NCI-H2171 treated with DMSO at 0.1 percent for 48 hours (cell line): ENCODE measurements at regions not wholly inside any gene's neighbourhood (a gene's known extent, or its start where the extent isn't known, plus 50 kb on each side); places are given as distances from the start of the nearest gene placed in this dataset.
A peak's percentile ranks its signal among the peaks of the same experiment; 100 is the strongest.

Source experiments
- DNase-seq: peaks from one replicate; lab custom pipeline; 2025; lab: John Stamatoyannopoulos, UW

DNA sequence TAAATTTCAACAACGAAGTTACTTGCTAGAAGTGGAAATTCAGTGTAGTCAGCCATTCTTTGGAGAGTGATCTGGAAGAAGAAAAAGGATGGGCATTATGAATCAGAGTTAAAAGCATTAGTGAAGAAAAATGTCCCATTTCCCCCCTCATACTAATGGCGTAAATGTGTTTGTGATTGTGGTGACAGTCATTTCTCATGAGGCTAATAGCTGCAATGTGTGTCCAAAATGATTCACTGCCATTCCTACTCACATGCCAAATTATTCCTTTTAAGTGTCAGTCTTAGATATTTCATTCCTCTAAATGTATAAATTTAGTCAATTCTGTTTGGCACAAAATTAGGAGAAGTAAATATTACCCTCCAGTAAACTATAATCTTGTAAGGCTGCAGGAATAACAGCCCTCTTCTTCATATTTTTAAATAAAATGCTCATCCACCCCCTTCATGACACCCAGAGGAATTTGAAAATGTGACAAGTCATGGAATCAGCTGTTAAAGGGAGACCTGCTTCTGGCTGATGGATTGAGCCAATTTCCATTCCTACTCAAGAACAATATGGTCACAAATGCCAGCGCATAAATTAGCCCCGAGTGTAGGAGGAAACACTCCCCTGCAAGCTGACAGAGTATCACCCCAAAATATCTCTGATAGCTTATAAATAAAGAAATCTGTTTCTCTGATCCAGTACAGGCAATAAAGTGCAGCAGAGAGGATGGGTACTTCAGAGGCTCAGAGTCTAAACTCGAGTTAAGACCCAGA is 912.3 kb upstream of the SEL1L start:
- no peak for DNase-seq

DNA sequence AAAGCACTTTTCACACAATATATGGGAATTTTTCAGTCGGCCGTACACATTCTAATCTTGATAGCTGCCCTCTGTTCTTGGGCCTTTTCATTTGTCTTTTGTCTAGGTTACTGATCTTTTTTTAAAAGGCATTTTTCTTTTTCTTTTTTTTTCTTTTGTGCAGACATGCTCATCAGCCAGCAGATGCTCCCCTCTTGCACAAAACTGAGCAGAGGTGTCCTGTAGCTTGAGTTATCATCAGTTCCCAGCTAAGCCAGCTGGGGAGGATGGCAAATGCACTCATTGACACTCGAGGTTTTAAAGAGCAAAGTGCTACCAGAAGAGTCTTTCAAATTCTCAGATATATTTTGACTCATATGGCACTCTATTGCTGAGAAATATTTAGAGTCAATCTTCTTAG is 913.9 kb upstream of the SEL1L start:
- DNase-seq: peak; percentile 84

DNA sequence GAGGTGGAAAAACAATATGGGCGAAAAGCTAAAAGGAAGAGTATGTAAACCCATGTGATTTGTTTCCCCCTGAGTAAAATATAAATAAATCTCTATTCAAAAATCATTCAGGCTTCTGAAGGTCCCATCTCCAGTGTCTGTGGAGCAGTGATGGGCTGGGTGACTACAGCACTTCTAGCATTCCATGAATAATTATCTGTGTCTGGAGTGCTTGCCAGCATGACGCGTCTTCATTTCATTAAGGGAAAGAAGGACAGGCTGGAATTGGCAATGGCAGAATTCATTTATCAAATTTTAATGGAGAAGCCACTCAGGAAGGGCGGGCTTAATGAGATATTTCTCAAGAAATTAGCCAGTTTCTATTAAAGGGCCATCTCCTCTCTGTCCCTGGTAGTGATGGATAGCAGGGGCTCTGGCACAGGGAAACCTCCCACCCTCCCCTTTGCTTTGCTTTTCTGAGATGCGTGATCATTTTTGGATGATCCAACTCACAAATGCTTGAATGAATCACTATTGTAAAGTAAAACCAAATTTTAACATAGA is 916.3 kb upstream of the SEL1L start:
- no peak for DNase-seq

DNA sequence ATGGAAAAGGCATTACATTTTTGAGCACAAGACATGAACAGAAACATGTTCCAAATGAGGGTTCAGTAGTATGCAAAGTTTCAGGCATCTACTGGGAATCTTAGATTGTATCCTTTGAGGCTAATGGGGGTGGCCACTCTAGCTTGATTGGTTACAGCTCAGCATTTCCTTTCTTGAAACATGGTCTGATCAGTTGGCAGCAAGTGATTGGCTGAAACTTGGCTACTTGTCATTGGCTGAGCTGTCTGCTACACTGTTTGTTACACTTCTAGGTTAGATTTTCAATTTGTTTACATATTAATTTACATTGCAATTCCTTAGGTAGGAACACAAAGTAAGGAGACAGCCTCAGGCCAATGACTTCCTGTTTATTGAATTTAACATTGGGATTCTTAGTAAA is 918.0 kb upstream of the SEL1L start:
- DNase-seq: no peak

DNA sequence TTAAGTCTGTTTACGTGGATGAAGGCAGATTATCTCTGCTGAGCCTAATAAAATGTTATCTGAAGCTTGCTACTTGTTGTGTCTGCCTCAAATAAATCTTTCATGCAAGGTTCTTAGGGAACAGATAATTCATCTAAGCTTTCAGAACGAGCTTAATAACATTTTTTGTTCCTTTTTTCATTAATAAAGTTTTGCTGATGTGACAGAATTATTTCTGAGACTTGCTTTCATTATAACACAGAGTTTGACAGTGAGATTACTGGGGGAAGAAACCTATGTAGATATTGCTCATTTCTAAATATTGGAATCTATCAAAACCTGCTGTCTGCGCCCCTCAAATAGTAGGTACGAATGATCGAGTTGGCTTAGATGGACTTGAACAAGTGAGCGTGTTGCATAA is 948.7 kb upstream of the SEL1L start:
- DNase-seq: no peak

DNA sequence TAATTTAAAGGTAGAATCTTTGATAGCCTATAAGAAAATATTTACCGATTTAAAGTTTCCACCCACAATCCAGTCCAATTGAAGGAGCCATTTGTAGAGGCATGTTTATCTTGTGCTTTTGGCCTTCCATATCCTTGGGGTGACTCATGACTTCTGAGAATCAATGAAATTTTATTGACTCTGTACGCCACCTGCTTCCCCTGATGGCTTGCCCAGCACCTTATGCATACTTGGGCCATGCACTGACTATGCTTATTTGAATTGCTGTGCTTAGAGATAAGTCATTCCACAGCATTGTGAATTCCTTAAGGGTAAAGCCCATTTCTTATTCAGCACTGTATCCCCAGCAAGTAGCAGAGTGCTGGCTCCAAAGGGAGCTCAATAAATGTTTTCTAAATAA is 954.8 kb upstream of the SEL1L start:
- DNase-seq: peak; percentile 34

DNA sequence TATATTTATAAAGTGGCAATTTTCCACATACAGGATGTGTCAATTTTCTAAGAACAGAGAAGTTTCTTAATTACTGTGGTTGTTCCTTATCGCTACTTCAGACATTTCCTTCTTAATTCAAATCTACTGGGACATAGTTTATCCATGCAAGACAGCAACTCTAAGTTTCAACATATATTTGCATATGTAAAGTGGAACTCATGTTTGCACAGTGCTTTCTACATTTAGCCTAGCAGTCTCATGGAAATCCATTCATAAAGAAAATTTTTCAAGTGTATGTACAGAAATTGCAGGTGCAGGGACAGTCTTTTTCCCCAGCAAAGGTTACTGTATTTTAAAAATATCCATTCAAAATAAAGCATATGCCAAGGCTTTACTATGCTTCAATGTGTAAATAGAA is 956.7 kb upstream of the SEL1L start:
- no peak for DNase-seq

DNA sequence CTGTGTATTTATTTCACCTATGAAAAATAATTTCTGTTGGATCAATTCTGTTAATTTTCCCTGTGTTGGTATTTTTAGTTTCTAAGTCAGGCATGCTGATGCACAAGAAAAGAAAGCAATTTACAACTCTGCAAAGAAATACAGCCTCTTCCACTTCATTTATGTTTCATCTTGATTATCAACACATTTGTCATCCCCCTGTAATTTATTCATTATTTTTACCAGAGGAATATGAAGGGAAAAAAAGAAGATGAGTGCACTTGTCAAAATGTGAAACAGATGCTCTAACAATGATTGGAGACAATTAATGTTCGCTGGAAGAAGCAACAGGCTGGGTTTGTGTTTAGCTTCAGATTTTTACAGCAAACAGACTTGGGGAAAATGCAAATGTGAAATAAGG is 958.5 kb upstream of the SEL1L start:
- no peak for DNase-seq

DNA sequence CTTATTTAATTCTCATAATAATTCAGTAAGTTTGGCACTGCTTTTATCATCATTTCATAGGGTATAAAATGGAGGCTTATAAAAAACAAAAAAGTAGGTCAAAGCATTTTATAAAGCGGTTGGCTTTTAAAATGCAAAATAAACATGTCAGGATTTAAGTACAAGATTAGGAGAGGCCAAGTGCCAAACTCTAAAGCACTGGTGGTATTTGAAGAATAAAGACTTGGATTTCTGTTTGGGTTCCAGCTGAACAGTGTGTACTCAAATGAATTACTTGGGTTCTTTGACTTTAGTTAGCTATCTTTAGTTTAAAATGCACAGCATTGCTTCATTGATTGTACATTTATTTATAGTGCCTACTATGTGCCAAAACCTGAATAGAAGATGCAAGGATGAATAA is 966.6 kb upstream of the SEL1L start:
- DNase-seq: no peak

DNA sequence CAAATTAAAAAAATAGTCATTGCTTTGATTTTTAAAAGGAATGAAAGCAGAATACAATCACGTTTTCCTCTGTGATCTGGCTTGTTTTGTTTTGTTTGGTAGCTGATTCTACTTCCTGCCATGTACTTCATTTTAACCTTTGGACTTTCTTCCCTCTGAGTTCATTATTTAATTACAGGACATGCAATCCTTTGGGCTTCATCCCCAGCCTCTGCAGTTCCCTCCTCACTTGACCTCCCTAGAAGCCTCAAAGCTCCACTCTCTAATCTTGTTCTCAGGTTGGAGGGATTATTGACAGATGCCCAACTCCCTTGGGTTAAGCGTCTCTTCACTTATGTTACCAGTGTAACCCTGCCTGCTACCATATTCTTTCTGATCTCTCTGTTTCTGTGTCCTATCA is 967.9 kb upstream of the SEL1L start:
- DNase-seq: peak; percentile 26

DNA sequence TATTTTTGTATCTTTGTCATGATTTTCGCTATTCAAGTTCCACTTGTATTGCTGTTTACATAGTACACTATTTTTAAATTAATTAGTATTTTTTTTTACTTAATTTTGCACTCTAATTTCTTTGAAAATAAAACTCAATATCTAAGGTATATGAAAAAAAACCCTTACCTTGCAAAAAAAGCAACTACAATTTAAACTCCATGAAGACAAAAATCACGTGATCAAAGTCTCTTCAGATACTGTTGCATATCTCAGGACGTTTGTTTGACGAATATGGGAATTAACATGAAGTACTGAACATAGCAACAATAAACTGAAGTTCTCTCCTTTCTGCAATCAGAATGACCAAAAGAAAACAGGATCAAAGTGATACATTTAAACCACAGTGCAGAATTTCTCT is 968.4 kb upstream of the SEL1L start:
- DNase-seq: no peak

DNA sequence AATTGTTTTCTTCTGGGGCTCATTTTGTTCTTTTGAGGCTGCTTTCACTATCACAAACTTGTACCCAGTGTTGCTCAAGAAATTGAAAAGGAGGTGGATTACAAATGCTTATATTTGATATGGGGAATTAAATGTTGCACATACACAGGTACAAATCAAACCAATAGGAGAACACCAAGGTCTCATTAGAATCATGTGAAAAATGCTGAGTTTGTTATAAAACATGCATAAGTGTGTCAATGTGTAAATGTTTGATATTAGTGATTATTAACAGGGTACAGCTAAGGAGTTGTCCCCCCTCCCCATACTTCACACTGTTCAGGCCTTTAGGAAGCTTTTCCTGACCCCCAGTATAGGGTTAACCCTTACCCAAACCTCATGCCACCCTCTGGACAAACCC is 971.2 kb upstream of the SEL1L start:
- no peak for DNase-seq

DNA sequence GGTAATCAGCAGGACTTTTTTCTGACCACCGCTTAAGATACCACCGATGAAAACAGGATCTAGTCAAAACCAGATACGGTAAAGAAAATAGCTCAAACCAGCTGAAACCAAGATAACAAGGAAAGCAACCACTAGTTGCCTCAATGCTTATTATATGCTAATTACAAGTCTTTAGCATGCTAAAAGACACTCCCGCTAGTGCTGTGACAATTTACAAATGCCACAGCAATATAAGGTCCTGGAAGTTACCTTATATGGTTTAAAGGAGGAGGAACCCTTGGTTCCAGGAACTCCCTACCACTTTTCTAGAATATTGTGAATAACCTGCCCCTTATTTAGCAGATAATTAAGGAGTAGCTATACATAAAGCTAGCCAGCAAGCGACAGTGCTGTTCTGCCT is 976.4 kb upstream of the SEL1L start:
- DNase-seq: no peak

DNA sequence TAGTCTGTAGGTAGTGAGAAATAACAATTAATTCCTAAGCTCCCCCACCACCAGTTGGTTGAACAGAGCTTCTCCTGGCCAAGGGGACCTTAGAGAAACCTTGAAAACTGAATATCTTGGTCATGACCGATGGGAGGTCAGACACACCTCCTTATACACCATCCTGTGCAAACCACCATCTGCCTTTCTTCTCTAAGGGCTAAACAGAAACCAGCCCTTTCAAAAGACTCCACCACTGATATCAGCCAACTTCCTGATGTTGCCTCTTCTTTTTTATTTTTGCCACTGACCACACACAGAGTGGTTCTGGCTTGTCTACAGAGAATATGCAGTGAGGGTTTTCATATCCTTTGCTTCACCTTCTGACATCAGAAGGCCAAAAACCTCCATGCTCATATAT is 977.7 kb upstream of the SEL1L start:
- DNase-seq: no peak

DNA sequence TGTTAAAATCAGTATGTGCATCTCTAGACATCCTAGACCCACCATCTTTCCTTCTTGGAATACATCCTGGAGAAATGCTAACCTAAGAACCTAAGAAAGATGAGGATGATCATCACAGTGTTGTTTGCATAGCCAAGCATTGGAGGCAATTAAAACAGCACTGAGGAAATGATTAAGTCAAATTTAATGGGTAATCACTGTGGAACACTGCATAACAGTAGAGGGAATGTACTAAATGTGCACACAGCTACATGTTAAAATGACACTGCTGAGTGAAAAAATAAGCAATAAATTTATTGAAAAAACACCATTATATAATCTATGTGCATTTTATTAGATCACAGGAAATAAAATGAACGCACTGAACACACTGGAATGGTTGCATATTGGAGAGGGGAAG is 987.1 kb upstream of the SEL1L start:
- no peak for DNase-seq

DNA sequence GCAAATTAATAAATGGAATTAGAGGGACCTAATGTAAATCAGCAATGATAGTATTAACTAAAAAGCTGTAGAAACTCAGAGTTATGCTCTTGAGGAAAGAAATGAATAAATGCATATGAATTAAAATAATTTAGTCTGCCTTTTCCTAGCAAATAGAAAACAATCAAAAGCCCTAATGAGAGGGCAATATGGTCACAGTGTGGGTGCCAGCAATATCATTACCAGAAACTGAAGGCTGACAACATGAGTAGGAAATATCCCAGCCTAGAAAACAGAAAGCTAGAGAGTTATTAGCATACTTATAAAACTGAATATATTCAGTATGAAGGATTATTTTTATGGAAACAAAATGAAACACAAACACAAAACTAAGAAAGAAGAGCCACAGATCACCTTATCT is 987.5 kb upstream of the SEL1L start:
- no peak for DNase-seq

DNA sequence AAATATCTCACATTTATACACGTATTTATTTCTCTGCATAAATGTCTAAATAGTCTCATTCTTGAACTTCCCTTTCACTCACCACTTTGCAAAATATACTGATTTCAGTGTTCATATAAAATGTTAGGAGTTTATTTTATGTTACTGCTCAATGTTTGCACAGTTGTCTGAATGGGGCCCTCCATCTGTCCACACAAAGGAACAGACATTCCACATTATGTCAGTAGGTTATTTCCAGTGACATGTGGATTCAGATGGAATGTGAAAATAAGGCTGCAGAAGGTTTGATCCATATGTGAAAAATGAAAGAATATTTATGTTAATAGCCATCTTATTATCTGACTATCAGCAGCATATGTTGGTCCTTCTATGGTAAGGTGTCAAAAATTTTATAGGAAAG is 994.4 kb upstream of the SEL1L start:
- DNase-seq: peak; percentile 83

DNA sequence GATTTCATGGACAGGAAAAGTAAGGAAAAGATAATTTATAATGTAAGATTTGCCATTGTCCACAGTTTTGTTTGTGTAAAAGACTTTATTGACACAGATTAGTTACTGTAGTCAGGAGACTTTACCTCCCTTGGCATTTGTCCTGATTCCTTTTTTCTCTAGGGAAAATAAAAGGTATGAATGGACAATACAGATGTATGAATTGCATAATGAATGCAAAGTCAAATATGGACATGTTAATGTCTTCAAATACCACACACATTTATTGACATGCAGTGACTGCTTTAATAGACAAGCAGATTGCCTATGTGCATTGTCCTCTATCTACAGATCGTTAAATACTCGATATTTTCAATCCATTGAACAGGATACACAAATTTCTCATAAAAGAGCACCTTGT is 999.7 kb upstream of the SEL1L start:
- DNase-seq: no peak

DNA sequence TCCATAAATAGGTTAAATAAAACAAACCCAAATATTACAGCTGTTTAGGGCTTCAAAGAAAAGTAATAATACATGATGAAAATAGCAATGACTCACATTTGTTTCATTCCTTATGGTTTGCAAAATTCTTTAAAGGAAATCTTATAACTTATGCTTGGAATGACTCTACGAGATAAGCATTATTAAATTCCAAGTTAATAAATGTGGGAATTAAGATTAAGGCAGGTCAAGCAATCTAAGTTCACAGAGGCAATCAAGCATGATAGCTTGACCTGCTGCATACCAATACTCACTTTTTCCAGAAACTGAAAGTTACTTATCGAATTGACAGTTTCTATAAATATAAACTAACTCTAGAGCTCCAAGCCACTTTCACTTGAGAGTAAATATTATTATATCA is 1002.9 kb upstream of the SEL1L start:
- no peak for DNase-seq

DNA sequence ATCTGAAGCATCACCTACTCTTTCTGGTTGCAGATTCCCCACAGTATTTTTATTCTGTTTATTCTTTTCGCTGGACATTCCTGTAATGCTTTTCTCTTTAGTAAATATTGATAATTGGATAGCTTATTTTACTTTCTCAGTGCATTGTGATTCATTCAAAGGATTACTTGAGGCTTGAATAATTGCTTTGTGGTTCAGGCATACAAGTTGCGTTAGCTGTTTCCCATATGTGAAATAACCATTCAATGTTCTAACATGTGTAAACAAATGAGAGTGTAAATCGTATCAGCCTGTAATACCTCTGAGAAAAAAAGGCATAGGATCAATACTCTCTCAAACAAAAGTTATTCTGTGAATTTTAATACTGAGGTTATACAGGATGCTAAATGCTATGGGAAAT is 1004.2 kb upstream of the SEL1L start:
- DNase-seq: no peak

DNA sequence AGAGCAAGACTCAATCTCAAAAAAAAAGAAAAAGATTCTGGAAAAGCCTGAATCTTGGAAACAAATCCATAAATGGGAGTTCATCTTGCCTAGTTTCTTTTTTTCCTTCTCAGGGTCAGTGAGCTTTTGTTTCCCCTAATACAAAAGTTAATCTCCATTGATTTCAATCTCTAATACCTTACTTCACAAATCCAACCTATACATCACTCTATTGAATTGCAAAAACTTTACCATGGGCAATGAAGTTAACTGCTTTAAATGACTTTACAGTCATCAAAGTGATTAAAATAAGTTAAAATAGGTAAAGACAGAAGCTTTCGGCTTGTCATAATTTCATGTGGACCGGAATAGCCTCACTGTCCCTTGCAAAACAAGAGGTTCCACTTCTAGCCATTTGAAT is 1012.7 kb upstream of the SEL1L start:
- no peak for DNase-seq

DNA sequence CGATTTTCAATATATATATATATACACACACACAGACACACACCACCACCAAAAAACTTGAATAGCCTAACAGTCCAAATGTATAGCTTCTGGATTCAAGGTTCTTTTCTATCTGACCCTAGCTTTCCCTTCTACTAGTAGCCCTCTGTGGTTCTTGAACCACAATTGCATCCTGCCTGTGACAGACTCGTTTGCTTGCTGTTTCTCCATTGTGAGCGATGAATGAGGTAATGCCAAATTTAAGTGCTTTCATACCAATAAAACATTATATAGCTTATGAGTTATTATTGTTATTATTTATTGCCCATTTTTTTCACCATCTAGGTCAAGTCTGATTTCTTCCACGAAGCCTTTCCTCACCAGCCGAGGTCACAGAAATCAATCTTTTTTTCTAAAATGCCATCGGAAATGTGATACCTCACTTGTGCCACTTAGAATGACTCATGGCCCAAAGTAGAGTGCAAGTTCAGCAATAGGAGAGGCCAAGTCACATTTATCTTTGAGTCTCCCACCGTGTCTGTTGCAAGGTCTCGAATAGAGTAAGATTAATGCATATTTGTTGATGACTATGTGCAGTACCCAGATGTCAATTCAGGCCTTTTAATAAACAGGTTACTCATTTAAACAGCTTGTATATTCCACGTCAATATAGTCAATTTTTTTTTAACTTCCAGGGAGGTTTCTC is 1015.8 kb upstream of the SEL1L start:
- peak; percentile 36 for DNase-seq

DNA sequence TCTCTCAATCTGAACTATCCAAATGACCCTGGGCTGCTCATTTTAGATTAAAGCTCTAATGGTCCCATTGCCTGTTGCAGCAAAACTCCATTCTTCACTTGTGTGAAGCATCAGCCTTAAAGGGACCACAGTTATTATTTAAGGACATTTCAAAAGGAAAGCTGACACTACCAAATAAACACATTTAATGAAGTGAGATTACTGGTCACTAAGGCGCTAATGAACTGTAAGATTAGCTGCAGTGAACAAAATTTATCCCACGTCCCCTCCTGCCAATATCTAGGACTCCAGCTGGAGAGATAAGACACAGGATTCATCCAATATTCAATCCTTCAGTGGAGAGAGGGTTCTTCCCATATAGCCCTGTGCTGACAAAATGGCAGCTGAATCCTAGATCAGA is 1029.2 kb upstream of the SEL1L start:
- no peak for DNase-seq

DNA sequence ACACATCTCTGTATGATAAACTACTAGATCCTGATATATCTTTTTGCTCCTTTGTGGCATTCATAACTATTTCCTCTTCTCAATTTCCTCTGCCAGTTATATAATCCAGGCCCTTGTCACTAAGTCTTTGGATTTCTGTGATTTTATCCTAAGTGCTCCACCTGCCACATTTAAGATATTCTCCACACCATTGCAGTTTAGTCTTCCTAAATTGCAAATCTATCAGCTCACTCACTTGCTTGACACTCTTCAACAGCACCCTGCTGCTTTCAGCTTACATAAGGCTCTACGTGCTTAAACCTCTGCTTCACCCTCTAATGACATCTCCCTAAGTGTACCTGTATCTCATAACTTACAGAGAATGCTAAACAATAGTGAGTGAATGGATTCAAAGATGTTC is 1032.2 kb upstream of the SEL1L start:
- DNase-seq: no peak
